Right lobe of liver (tissue), 4 donors: ENCODE measurements at regions not wholly inside any gene's neighbourhood (a gene's known extent, or its start where the extent isn't known, plus 50 kb on each side); places are given as distances from the start of the nearest gene placed in this dataset.

Source experiments
- POLR2A ChIP-seq: fragments of 450-650 bp; IDR thresholded peaks from one replicate; pipeline ENCODE4 v1.6.1; 2017; ENCODE audit warnings: antibody characterized with exemption, mild to moderate bottlenecking
- TF ChIP-seq, protein P1 (sequence below), 4 donors: fragments of 200-600 bp in 3 of 4; fragments of 450-650 bp in 1 of 4; IDR thresholded peaks; one replicate each; pipeline versions ENCODE4 v1.5.1 to v1.8.0; 2016 to 2022; ENCODE audit warnings: antibody characterized with exemption in 4 of 4, mild to moderate bottlenecking in 2 of 4
- donor health status: DM: no; HTN: no; CAD: no.
- donor health status: DM: no; HTN: no; CAD: no.
- donor health status: DM: no; HTN: yes; CAD: no.

DNA sequence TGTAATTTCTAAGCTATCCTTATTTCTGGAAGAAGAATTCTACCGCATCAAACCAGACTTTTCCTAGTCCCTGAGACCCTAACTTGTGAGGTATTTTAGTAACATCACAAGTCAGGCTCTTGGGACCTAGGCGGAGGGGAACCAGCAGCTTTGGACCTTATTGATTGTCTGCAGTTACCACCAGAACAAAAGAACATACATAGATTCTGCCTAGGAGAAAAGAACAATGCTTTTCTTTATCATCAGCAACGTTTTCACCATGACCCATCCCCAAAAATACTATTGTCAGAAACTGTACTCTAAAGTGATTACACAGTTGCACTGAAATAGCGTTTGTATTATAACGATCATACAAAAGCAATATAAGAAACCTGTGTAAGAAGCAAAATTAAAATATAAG lies 860.4 kb downstream of the USP25 start:
- TF ChIP-seq, protein P1, sequence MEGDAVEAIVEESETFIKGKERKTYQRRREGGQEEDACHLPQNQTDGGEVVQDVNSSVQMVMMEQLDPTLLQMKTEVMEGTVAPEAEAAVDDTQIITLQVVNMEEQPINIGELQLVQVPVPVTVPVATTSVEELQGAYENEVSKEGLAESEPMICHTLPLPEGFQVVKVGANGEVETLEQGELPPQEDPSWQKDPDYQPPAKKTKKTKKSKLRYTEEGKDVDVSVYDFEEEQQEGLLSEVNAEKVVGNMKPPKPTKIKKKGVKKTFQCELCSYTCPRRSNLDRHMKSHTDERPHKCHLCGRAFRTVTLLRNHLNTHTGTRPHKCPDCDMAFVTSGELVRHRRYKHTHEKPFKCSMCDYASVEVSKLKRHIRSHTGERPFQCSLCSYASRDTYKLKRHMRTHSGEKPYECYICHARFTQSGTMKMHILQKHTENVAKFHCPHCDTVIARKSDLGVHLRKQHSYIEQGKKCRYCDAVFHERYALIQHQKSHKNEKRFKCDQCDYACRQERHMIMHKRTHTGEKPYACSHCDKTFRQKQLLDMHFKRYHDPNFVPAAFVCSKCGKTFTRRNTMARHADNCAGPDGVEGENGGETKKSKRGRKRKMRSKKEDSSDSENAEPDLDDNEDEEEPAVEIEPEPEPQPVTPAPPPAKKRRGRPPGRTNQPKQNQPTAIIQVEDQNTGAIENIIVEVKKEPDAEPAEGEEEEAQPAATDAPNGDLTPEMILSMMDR (IDR thresholded peaks at IDR 0.05), result no peak
- no peak for TF ChIP-seq POLR2A
